Neural progenitor cell (in vitro differentiated cells): ENCODE measurements at regions not wholly inside any gene's neighbourhood (a gene's known extent, or its start where the extent isn't known, plus 50 kb on each side); places are given as distances from the start of the nearest gene placed in this dataset.

Source experiments
- DNase-seq: peaks from one replicate; pipeline ENCODE4 v3.0.0-alpha.2; 2016; ENCODE audit warnings: low spot score
- H2AFZ ChIP-seq: fragments of 200-600 bp; sonication (generic); replicated peaks from 2 replicates; pipeline ENCODE4 v1.6.1; 2016; ENCODE audit warnings: antibody characterized with exemption
- H3F3A ChIP-seq: fragments of 200-600 bp; sonication (generic); 2 replicates; pipeline ENCODE4 v1.6.1; 2016; ENCODE audit warnings: antibody characterized with exemption, low read depth
- H3K27ac ChIP-seq: fragments of 200-600 bp; sonication (generic); 2 replicates; pipeline ENCODE4 v1.5.1; 2016; ENCODE audit warnings: mild to moderate bottlenecking
- H3K27me3 ChIP-seq: fragments of 200-600 bp; sonication (generic); 2 replicates; pipeline ENCODE4 v1.6.1; 2016; ENCODE audit warnings: mild to moderate bottlenecking, moderate library complexity
- H3K36me3 ChIP-seq: fragments of 200-600 bp; sonication (generic); 2 replicates; pipeline ENCODE4 v1.5.1; 2016
- H3K4me1 ChIP-seq: fragments of 200-600 bp; sonication (generic); 2 replicates; pipeline ENCODE4 v1.6.1; 2016; ENCODE audit warnings: mixed run types
- H3K4me2 ChIP-seq: fragments of 200-600 bp; sonication (generic); 2 replicates; pipeline ENCODE4 v1.6.1; 2016
- H3K4me3 ChIP-seq: fragments of 200-600 bp; sonication (generic); 2 replicates; pipeline ENCODE4 v1.5.1; 2016
- H3K79me2 ChIP-seq: fragments of 200-600 bp; sonication (generic); 2 replicates; pipeline ENCODE4 v1.6.1; 2016; ENCODE audit warnings: low read depth
- H3K9ac ChIP-seq: fragments of 200-600 bp; sonication (generic); 2 replicates; pipeline ENCODE4 v1.6.1; 2016
- H3K9me3 ChIP-seq: fragments of 200-600 bp; sonication (generic); 2 replicates; pipeline ENCODE4 v1.5.1; 2016; ENCODE audit warnings: low read depth
- H4K20me1 ChIP-seq: fragments of 200-600 bp; sonication (generic); 2 replicates; pipeline ENCODE4 v1.6.1; 2016; ENCODE audit warnings: low read depth
- H3K27ac Mint-ChIP-seq: 3 replicates; pipeline ENCODE4 v1.8.0; 2021; ENCODE audit warnings: mixed read lengths
- H3K27me3 Mint-ChIP-seq: 2 replicates; pipeline ENCODE4 v1.8.0; 2022; ENCODE audit warnings: low read depth, mild to moderate bottlenecking, inconsistent platforms, moderate library complexity, mixed read lengths; ENCODE audit not compliant: insufficient read depth
- H3K36me3 Mint-ChIP-seq: 3 replicates; pipeline ENCODE4 v1.8.0; 2021; ENCODE audit warnings: mixed read lengths
- H3K4me1 Mint-ChIP-seq: 3 replicates; pipeline ENCODE4 v1.8.0; 2021; ENCODE audit warnings: mixed read lengths
- H3K4me3 Mint-ChIP-seq: 3 replicates; pipeline ENCODE4 v1.8.0; 2021; ENCODE audit warnings: mild to moderate bottlenecking, moderate library complexity, mixed read lengths
- H3K9me3 Mint-ChIP-seq: 3 replicates; pipeline ENCODE4 v1.8.0; 2020; ENCODE audit warnings: mixed read lengths
- EZH2 ChIP-seq: fragments of 200-600 bp; sonication (generic); IDR thresholded peaks from 2 replicates; pipeline ENCODE4 v1.6.1; 2017; ENCODE audit warnings: antibody characterized with exemption, mild to moderate bottlenecking, moderate library complexity
- EZH2phosphoT487 ChIP-seq: fragments of 200-600 bp; sonication (generic); IDR thresholded peaks from 2 replicates; pipeline ENCODE4 v1.6.1; 2017; ENCODE audit warnings: antibody characterized with exemption
- TF ChIP-seq, protein P1 (sequence below): fragments of 200-600 bp; sonication (generic); IDR thresholded peaks from 2 replicates; pipeline ENCODE4 v1.5.1; 2017; ENCODE audit warnings: antibody characterized with exemption, mild to moderate bottlenecking

DNA sequence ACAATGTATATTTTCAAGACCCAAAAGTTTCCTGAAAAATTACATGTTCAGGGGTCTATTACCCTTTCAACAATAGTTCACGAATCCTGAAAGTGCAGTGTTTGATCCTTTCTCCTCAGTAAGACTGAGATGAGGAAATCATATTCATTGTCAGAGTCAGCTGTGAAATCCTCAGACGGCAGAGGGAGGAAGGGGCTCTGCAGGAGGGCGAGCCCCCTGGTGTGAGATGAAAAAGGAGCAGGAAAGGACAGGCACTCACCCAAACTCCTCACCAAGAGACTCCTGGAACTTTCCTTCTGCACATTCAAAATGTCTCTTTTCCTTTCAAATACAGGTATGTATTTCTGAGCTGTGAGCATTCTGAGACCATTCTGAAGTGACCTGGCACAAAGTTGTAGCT lies 150.3 kb upstream of the HABP2 start:
- Mint-ChIP-seq H3K27me3 (peaks cover 5% of the 10 kb centered on the region), H3K4me1 (peaks cover 7% of the 10 kb centered on the region), H3K27ac (no peak overlapping the region), H3K4me3 (no peak overlapping the region), H3K9me3 (peaks cover 3% of the 10 kb centered on the region), H3K36me3 (no peaks in the 10 kb centered on the region)
- Histone ChIP-seq H3K27ac (no peak overlapping the region), H3K9ac (no peak overlapping the region), H4K20me1 (no peaks in the 10 kb centered on the region), H3K9me3 (no peaks in the 10 kb centered on the region), H3K27me3 (no peaks in the 10 kb centered on the region), H3K36me3 (no peaks in the 10 kb centered on the region), H3K4me1 (no peaks in the 10 kb centered on the region), H3K4me3 (no peak overlapping the region), H3F3A (no peaks in the 10 kb centered on the region), H3K79me2 (no peaks in the 10 kb centered on the region), H2AFZ (no peak overlapping the region), H3K4me2 (no peak overlapping the region)
- TF ChIP-seq EZH2phosphoT487: no peak
- TF ChIP-seq, protein P1, sequence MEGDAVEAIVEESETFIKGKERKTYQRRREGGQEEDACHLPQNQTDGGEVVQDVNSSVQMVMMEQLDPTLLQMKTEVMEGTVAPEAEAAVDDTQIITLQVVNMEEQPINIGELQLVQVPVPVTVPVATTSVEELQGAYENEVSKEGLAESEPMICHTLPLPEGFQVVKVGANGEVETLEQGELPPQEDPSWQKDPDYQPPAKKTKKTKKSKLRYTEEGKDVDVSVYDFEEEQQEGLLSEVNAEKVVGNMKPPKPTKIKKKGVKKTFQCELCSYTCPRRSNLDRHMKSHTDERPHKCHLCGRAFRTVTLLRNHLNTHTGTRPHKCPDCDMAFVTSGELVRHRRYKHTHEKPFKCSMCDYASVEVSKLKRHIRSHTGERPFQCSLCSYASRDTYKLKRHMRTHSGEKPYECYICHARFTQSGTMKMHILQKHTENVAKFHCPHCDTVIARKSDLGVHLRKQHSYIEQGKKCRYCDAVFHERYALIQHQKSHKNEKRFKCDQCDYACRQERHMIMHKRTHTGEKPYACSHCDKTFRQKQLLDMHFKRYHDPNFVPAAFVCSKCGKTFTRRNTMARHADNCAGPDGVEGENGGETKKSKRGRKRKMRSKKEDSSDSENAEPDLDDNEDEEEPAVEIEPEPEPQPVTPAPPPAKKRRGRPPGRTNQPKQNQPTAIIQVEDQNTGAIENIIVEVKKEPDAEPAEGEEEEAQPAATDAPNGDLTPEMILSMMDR: no peak
- TF ChIP-seq EZH2: no peak
- DNase-seq: no peak

DNA sequence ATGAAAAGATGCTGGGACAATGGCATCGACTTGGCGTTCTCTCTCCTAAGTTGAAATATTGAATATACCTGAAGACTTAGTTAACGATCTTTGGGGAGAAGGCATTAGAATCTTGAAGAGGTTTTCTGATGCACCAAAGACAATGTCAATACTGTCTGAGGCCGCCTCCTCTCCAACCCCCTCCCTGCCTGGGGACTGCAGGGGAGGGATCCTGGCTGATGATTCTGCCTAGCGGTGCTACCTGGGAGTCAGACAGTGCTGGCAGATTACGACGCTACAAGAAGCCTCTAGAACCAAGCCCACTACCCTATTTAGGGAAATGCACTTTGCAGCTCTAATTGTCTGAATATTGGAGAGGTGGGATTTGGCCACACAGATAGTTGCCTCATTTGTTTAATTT lies 145.6 kb upstream of the HABP2 start:
- TF ChIP-seq EZH2phosphoT487: no peak
- TF ChIP-seq, protein P1: no peak
- TF ChIP-seq EZH2: no peak
- H3K4me3 Mint-ChIP-seq: no peak overlapping the region
- no peak overlapping the region for H3K4me3 ChIP-seq
- H3K36me3 Mint-ChIP-seq: no peaks in the 10 kb centered on the region
- no peak for DNase-seq
- no peak overlapping the region for H2AFZ ChIP-seq
- H3K36me3 ChIP-seq: no peaks in the 10 kb centered on the region
- no peak overlapping the region for H3K9ac ChIP-seq
- H3K79me2 ChIP-seq: no peaks in the 10 kb centered on the region
- no peaks in the 10 kb centered on the region for H3K9me3 ChIP-seq
- H3K27ac Mint-ChIP-seq: no peak overlapping the region
- no peaks in the 10 kb centered on the region for H3K27me3 ChIP-seq
- H3K27ac ChIP-seq: no peak overlapping the region
- peaks cover 35% of the 10 kb centered on the region for H3K4me1 Mint-ChIP-seq
- H3K27me3 Mint-ChIP-seq: peaks cover 32% of the 10 kb centered on the region
- H3F3A ChIP-seq: peaks cover 14% of the 10 kb centered on the region
- no peaks in the 10 kb centered on the region for H4K20me1 ChIP-seq
- peaks cover 27% of the 10 kb centered on the region for H3K4me1 ChIP-seq
- no peak overlapping the region for H3K4me2 ChIP-seq
- no peaks in the 10 kb centered on the region for H3K9me3 Mint-ChIP-seq

DNA sequence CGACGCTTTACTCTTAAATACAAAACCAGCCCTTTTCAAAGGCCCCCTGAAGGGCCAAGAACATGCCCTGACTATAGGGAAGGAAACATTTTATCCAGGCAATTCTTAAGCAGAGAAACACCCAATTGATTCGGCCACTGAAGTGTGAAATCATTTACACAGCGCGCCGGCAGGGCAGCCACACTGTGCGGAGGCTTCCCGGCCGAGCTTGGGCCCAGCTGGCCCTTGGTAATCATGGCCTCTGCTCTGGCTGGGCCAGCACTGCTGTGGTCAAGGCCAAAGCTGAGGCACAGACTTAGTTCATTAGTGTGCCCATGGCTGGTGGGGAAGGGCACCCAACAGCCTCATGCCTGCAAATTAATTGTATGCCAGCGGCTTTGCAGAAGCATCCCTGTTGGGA lies 143.7 kb upstream of the HABP2 start:
- H3K4me1 ChIP-seq: peaks cover 27% of the 10 kb centered on the region
- H3K4me2 ChIP-seq: no peak overlapping the region
- H3K4me3 ChIP-seq: no peak overlapping the region
- H3K9me3 ChIP-seq: no peaks in the 10 kb centered on the region
- peaks cover 3% of the 10 kb centered on the region for H3K9me3 Mint-ChIP-seq
- peak; percentile 40 for DNase-seq
- H3K36me3 ChIP-seq: no peaks in the 10 kb centered on the region
- peaks cover 33% of the 10 kb centered on the region for H3K4me1 Mint-ChIP-seq
- H3K4me3 Mint-ChIP-seq: peak overlapping the region; percentile 72
- H3K27me3 Mint-ChIP-seq: peaks cover 41% of the 10 kb centered on the region
- H3K27ac ChIP-seq: no peak overlapping the region
- TF ChIP-seq EZH2phosphoT487: no peak
- TF ChIP-seq, protein P1: no peak
- no peak for TF ChIP-seq EZH2
- no peaks in the 10 kb centered on the region for H4K20me1 ChIP-seq
- H2AFZ ChIP-seq: no peak overlapping the region
- H3K79me2 ChIP-seq: no peaks in the 10 kb centered on the region
- no peak overlapping the region for H3K9ac ChIP-seq
- peaks cover 14% of the 10 kb centered on the region for H3F3A ChIP-seq
- H3K27me3 ChIP-seq: no peaks in the 10 kb centered on the region
- no peaks in the 10 kb centered on the region for H3K36me3 Mint-ChIP-seq
- H3K27ac Mint-ChIP-seq: peak overlapping the region; percentile 78
